HG02840 (cell line): ENCODE measurements at regions not wholly inside any gene's neighbourhood (a gene's known extent, or its start where the extent isn't known, plus 50 kb on each side); places are given as distances from the start of the nearest gene placed in this dataset.

Experiments used
- ATAC-seq: cut with Tn5 transposase; IDR thresholded peaks from one replicate; pipeline ENCODE4 v1.9.1; 2021; ENCODE audit warnings: mild to moderate bottlenecking, moderate library complexity, moderate number of reproducible peaks; ENCODE audit not compliant: unreplicated experiment, low FRiP score

DNA sequence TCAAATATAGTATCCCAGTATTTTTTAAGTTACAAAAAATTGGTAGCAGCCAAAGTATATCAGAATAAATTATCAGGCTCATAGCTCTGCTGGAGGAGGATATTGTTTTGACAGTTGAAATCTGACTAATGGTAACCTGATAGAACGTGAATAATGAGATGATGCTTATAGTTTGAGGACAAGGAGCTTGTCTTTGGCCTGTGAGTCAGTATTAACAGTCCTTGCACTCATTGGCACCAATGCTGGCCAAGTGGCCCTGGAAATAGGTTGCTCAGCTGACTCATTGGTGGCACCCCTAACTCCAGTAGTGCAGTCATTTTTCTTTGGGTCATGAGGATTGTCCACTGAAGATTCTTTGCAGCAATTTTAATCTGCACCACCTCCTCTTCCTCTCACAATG lies 203.3 kb upstream of the JADE1 start:
- ATAC-seq: no peak

DNA sequence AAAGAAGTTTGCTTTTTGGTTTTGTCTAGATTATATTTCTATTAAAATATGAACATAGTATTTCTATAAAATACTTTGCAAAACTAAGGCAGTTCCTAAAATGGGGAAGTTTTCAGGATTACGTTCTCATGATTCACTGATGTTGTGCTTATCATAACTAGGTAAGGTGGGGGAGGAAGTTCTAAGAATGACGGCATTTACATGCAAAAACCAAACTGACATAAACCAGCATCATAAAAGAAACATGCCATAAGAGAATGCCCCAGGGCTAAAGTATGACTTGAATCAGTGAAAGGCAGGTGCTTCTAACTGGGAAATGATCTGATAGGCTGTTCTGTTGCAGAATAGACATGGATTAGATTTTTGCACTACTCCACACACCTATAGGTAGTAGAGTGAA lies 204.7 kb upstream of the JADE1 start:
- no peak for ATAC-seq

DNA sequence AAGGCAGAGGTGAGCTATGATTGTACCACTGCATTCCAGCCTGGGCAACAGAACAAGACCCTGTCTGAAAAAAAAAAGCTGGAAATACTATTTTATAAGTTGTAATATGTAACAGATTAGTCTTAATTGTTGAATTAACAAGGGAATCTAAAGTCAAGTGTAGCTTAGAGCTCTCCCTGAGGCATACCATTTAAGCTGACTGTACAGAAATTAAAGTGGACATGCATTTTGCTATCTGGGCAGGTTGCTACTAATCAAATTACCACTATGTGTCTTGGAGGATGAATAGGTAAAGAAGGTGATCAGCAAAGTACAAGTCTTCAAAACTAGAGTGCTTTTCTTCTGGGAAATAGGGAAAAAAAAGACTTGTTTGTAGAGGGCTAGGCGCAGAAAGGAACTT lies 205.3 kb upstream of the JADE1 start:
- ATAC-seq: no peak

DNA sequence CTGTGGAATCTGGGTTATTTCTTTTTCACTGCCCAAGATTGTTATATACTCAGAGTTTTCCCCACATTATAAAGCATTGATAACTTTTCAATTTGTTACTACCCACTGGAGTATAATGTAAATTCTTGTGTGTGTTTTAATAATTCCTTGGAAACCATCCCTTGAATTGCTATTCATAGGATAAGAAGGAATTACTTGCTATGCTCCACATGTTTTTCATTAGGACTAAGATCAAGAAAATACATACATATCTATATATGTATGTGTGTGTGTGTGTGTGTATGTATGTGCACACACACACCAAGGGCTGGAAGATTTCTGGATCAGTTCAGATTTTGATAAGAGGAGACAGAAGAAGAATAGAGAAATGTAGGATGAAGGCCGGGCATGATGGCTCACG lies 206.4 kb upstream of the JADE1 start:
- ATAC-seq: no peak

DNA sequence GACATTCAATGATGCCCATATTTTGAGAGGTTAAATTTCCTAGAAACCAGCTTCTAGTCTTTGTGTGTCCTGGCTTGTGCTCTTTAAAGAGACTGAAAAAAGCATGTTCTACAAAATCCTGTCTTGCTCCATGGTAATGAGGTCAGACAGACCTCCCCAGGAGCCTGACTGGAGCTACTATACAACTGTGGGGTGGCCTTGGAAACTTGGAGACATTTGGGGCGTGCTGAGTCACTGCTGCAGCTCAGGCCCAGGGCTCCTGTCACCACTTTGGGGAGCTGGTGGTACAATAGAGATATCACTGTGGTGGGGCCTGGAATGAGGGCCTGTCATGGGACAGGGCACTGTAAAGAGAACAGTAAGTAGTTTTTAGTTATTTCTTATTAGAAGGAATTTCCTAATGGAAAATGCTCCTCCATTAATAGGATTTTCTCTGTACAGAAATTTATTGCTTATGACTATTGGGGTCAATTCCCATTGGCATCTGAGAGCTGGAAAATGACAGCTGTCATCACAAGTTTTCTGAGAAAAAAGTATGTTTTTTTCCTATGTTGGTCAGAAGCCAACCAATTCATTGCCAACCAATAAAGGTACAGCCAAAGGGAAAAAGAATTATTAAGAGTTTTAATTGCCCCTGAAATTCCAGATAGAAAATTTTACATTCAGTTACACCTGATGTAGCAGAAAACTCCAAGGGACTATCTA lies 207.4 kb upstream of the JADE1 start:
- ATAC-seq: no peak

DNA sequence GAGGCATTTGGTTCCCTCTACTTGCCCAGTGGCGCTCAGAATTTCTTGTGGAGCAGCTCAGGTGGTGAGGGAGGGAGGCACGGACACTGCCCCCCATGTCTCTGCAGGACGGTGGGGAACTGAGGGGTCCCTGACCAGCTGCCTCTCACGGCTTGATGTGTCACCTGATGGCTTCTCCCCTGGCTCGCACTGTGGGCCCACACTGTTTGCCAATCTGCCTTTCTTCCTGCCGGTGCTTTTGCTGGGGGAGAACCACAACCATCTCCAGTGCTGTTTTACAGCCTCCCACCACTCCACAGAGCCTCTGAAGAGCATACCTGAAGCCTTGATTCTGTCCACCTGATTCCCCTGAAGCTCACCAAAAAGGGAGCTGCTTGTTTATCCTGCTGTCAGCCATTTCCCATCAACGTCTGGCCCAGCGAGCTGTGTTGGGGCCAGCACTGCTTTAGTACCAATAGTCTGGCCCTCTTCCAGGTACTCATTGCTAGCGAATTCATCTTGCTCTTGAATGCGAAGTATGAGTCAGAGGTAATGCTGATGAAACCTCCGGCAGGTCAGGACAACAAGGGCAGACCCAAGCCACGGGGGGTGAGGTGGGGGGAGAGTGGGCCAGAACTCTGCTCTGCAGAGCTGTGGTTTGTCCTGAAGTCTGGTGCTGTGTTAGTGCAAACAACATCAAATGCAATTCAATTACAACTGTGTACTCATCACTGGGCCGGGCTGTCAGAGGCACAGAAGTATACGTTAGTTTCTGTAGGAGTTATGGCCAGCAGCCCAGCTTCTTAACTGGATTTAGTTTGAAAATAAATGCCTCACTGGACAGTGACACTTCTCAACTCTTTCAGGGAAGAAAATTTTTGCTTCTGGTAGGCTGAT lies 208.3 kb upstream of the JADE1 start:
- ATAC-seq: no peak

DNA sequence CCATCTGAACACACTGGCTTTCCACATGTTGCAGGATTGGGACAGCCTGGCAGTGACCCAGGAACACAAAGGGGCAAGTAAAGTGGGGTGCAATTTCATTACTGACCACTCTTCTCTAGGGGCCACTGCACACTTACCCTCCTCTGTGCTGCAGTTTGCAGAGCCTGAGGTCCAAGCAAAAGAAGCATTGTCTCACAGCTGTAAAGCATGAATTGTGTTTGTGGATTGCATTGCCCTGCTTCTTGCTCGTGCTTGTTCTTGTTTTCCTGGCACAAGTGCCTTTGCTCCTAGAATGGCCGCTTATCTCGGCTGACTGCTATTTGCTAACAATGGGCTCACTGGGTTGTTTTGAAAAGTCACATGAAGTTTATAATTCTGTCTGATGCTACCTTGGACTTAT lies 209.1 kb upstream of the JADE1 start:
- no peak for ATAC-seq

DNA sequence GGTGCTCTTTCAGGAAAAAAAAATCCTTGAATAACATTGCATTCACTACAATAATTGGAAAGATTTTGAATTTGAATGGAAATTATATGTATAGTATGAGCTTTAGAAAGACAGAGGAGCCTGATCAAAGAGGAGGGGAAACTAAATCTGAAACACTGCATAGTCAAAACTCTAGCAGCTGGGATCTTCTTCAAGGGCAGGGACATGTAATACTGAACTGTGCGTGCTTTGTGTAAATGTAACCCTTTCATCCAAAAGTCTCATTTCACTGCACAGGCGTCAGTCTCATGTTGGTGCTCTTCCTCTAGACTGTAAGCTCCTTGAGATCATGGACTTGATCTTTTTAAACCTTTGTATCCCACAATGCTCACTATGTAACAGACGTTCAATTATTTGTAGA lies 212.0 kb upstream of the JADE1 start:
- ATAC-seq: no peak

DNA sequence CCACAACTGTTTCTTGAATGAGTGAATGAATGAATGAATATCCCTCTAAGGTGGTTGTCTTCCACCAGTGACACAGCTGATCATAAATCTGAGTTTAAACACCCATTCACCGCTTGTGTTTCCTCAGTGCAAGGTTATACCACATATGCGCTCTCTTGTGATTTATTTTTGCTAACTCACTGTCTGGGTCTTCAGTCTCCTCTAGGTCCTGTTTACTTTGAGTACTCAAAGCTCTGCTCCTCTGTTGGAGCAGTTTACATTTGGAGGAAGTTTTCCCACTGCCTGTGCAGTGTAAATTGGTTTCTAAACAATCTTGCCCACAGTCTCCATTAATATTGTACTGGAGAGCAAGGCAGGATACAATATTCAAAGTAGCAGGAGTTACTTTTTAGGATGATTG lies 212.6 kb upstream of the JADE1 start:
- no peak for ATAC-seq

DNA sequence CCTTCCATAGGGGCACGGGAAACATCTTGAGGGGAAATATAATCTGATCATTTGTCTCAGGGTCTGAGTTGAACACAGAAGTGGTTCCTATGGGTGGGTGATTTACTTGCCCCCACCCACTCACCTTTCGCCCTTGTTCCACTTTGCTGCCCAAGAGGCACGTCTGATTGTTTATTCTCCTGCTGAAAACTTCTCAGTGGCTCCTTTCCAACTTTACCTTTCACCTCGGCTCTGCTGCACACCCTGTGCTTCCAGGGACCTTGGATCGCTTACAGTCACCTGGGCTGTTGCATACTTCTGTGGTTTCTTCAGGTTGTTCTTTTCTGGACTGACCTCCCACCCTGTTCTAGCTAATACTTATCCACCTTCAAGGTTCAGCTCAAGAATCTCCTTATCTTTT lies 213.4 kb upstream of the JADE1 start:
- no peak for ATAC-seq

DNA sequence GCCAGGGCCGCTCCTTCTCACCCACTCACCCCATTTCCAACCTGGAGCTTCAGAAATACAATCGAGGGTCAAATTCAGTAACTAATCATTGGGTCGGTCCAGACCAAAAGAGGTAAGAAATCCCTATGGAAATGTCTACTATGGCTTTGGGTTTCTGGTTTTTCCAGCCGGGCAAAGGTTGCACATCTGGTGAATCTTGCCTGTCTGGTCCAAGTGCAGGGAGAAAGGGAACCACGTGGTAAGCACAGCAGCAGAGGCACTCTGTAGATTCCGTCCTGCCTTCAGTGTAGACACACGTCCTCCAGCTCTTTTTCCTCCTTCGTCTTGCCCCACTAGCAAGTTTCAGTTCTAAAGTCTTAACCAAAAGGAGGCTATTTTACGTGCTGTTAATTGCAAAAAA lies 218.0 kb upstream of the JADE1 start:
- no peak for ATAC-seq

DNA sequence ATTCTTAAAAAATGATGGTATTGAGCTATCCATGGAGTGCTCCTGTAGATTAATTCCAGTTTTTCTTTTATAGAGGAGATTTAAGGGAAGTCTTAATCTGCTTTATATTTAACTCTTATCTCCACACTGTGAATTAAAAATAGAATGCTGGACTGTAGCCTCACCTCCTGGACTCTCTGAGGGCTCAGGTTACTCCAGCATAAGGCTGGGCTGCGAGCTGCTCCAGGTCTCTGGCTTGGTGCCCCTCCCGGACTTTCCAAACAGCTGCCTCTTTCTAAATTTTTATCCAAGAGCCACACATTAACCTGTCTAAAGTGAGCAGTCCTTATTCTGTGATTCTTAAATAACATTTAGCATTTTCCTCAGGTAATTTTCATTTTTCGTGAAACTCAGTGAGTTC lies 218.7 kb upstream of the JADE1 start:
- ATAC-seq: no peak

DNA sequence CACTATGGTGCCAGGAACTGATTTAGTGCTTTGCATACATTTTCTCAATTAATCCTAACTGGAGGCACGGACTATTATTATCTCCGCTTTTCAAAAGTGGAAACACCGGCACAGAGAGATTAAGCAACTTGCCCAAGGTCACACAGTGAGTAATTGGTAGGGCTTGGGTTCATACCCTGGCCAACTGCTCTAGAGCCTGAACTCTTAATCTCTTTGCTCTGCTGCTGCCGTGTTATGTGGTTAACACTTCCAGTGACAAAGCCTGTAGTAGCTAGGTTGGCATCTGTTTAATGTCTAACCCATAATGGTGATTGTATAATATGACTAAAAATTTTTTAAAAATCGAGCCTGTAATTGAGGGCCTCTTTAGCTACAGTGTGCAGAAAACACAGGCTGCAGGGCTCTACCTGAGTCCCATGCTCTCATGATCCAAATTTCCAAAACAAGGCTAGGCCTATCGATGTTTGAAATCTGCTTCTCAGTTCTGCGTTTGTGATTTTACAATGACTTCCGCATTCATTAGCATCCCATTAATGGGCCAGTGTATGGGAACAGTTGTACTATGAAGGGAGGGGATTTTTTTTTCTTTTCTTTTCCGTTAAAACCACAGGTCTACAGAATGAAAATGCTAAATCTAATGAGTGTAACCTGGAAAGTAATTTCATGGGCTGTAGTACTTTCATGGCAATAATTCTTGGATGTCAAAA lies 219.3 kb upstream of the JADE1 start:
- ATAC-seq: no peak

DNA sequence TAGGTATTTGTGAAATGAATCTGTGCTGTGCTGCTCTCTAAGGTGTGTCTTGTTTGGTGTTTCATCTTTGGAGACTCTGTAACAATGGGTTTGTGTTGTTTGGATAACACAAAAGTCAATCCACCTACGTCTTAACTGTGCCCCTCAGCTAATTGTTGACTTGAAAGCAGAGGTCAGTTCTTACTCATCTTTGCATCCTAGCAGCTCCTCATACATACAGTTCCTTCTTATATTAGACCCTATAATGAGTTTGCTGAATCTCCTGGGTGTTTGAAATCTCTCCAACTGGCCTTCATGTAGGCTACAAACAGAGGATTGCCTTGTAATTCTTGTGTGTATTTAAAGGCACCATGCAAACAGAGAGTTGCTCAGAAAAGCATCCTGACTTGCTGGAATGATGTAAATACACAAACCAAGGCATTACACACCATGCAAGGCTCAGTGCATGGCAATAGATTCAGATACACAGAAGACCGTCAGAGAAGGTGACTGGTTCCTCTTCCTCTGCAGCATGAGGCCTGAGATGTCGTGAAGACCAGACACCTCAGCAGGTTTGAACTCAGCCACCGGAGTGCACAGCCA lies 220.0 kb upstream of the JADE1 start:
- no peak for ATAC-seq

DNA sequence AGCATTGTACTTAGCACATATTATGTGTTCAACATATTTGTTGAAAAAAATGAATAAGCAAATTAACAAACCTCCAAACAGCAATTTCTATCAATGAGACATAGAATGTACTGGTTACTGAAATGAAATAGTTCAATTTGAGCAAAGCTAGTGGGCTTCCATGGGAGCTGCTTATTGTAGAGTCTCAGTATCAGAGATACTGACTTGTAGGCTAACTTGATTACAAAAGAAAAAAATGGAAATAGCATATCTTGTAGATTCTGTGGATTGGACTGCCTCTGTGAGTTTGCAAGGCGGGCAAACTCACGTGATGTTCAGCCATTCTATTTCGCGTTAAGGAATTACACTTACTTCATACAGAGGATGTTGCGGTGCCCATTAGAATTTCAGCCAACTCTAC lies 222.1 kb upstream of the JADE1 start:
- no peak for ATAC-seq

DNA sequence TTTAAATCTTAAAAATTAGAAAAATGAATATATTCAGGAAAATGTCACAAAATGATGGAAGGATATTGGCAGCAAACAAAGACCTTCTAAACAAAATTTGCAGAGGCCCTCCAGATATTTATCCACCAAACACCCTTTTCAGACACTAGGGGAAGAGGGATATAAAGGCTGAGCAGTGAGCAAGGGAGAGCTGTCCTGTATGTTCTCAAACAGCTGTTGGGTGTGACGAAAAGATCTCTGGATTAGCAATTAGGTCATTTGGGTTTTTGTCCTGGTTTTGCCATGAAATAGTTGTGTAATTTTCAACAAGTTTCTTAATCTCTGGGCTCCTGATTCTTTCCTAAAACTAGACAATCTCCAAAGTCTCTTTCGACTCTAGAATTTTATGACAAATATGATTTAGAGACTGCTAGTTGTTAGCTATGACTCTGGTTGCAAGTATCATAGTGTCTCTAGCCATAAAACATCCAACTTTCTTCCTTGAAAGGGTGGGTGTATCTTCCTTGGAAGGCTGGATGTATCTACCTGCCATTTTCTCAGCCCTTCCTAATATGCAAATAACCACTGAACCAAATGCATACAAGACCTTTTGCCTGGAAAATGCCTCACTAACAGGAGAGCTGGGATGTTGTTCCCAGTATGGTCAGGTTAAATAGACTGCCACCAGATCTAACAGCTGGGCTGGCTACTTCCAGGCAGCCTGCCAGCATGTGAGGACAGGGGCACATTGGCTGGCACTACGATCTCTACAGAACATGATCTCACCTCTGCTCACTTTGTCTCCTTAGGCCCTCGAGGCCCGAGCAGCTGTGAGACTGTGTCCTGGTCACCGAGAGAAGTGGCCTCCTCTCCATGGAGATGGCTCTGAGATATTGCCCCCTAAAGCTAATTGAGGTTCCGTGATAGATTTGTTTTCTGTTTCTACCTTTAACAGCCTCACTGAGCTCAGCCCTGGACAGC lies 225.5 kb upstream of the JADE1 start:
- no peak for ATAC-seq

DNA sequence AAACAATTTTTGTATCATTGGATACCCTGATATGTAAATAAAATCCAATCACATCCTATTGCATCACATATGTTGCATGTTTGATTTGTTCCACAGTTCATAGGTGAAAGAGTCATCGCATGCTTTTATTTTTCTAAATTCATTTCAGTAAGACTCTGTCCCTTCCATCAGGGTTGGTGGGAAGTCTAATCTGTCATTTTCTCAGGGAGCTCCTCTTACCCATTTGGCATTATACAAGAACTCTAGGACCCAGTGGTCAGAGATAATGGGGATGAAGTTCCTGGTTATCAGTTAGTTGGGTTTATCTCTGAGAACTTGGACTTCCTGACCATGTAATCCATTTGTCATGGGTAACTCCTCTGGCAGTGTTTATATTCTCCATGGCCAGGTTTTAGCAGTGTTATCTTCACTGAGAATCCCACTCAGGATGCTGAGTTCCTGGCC lies 227.1 kb upstream of the JADE1 start:
- no peak for ATAC-seq

DNA sequence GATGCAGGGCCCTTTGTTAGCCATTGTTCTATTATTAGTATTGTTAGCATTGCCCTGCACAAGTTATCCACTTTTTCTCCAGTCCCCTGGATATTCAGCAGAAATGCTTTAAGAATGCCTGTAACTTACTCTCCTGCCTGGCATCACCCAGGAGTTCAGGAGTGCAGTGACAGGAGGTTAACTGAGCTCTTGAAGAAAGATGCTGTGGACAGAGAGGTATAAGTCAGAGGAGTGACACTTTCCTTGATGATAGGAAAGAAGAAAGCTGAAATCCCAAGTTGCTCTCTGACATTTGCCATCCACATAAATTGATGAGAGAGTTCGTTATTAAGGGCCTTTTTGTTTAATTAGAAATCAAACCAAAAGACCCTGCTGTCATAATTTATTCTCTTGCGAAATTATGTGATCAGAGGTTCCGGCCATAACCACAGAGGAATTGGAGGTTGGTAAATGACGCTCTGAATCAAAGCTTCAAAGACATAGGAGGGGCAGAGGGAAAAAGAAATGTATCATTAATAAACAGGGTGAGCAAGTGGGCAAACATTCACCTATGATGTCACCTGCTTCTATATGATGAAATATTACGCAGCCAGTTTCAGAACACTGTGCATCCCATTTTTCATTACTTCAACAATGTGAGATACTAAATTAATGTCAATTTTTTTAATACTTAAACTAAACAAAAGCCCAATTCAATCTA lies 230.2 kb upstream of the JADE1 start:
- ATAC-seq: no peak

DNA sequence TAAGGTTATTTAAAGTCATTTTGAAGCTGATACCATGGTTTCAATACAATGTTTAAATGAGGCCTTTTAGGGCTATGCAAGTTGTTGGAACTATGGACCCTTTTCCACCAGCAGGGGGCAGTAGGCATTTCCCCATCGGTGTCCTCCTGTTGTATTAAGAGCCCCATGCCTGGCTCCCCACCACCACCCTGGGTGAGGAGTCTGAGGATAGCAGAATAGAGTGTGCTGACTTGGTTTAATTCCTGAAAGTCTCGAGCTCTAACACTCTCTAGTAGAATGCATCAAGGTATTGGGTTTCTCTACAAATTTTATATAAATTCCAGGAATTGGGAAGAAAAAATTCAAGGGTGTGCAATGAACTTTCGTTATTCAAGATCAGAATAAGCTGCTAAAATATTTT lies 234.8 kb upstream of the JADE1 start:
- ATAC-seq: peak; percentile 70
